Urinary bladder (tissue), 3 donors: ENCODE measurements at regions not wholly inside any gene's neighbourhood (a gene's known extent, or its start where the extent isn't known, plus 50 kb on each side); places are given as distances from the start of the nearest gene placed in this dataset.

ENCODE experiments used
- DNase-seq: peaks from one replicate; pipeline ENCODE4 v3.0.0-alpha.2; 2015; ENCODE audit errors: extremely low spot score
- H3K27ac ChIP-seq: one replicate; pipeline ENCODE4 v1.5.1; 2013; ENCODE audit warnings: low read depth, mild to moderate bottlenecking, moderate library complexity
- H3K36me3 ChIP-seq: one replicate; pipeline ENCODE4 v1.6.1; 2013; ENCODE audit warnings: mild to moderate bottlenecking, moderate library complexity; ENCODE audit not compliant: insufficient read depth
- H3K4me1 ChIP-seq: one replicate; pipeline ENCODE4 v1.6.1; 2013; ENCODE audit warnings: mild to moderate bottlenecking, moderate library complexity; ENCODE audit not compliant: insufficient read depth
- H3K4me3 ChIP-seq: one replicate; pipeline ENCODE4 v1.5.1; 2013; ENCODE audit warnings: low read depth, low read length
- WGBS: extraction: QIAGEN DNeasy Blood & Tissue Kit; methylation state at CpG from one replicate; pipeline ENCODE4 v1.1.7; 2013; 5-methylcytosine and 5-hydroxymethylcytosine counted together
- donor health status: healthy with polysubstance abuse.
- donor health status: healthy.

DNA sequence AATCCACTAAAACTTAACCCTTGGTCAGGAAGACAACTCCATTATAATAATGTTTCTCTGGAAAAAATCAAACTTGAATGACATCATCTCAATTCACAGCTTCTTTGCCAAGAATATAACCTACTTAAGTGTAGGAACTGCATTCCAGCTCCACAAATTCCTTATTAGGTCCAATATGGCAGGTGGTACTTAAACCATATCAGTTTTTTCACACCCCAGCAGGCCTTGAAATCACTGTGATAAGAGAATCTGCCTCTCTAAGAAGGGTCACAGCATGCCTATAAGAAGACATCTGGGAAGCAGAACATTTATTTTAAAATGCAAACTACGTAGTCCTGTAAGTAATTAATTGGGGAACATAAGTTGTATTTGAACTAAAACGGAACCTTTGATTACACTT, 687.8 kb downstream of the DIAPH3 start:
- Histone ChIP-seq H3K4me3 (no peak overlapping the region), H3K27ac (no peak overlapping the region), H3K4me1 (no peaks in the 10 kb centered on the region), H3K36me3 (no peaks in the 10 kb centered on the region)
- no peak for DNase-seq
- 71% methylated on average over 2 of the region's 2 CpGs for WGBS

DNA sequence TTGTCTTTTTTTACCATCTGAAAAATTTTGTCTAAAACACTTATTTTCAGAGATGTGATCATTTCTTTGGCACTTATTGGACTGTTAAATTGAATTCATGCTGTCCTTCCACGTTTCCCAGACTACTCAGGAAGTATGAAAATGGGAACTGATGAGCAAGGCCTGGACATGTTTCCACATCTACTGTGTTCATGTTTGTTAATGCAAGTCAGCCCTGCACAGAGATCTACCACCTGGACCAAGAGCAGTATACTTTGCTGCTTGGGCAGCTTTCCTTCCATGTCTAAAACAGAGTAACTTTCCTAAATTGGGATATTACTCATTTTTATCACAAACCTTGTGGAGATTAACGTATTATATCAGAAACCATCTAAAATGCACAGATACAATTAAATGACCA, 687.4 kb downstream of the DIAPH3 start:
- H3K4me1 ChIP-seq, result no peaks in the 10 kb centered on the region
- 54% methylated on average over 2 of the region's 2 CpGs for WGBS
- H3K4me3 ChIP-seq, result no peak overlapping the region
- no peaks in the 10 kb centered on the region for H3K36me3 ChIP-seq
- DNase-seq, result no peak
- no peak overlapping the region for H3K27ac ChIP-seq

DNA sequence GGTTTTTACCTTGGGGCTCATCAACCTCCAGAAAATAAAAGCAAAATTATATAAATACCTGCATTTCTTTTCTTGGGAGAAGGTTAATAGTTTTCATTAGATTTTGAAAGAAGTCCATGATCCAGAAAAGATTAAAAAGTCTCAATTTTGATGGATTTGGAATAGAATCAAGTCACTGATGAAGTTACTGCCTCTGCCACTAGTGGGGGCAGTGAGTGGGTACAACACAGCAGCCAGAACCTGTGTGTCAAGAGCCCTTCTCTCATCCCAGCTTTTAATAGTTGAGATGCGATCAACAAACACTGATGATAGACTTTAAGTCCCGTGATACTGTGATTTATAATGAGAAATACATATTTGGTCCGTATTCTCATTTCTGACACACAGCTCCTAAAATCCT, 686.7 kb downstream of the DIAPH3 start:
- WGBS, result 94% methylated on average over 3 of the region's 3 CpGs
- H3K4me1 ChIP-seq, result no peaks in the 10 kb centered on the region
- no peak overlapping the region for H3K27ac ChIP-seq
- no peak for DNase-seq
- H3K4me3 ChIP-seq, result no peak overlapping the region
- no peaks in the 10 kb centered on the region for H3K36me3 ChIP-seq

DNA sequence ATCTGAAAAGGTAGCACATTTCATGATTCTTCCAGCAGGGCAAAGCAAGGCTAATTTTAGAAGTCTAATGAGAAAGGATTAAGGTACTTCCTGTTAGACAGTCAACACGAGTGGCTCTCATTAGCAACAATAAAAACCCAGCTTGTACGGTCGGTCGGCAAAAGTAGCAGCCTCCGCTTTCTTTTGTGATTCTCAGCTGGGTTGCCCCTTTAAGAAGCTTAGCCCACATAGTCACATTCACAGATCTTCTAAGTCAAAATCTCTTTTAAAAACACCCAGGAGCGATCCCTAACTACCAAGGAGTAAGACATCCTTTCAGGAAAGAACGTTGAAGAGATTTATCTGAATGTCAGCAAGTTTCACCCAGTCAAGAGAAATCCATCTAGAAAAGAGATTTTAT, 684.8 kb downstream of the DIAPH3 start:
- Histone ChIP-seq H3K4me3 (no peak overlapping the region), H3K27ac (no peak overlapping the region), H3K36me3 (no peaks in the 10 kb centered on the region), H3K4me1 (no peaks in the 10 kb centered on the region)
- WGBS, result 77% methylated on average over 7 of the region's 7 CpGs
- no peak for DNase-seq

DNA sequence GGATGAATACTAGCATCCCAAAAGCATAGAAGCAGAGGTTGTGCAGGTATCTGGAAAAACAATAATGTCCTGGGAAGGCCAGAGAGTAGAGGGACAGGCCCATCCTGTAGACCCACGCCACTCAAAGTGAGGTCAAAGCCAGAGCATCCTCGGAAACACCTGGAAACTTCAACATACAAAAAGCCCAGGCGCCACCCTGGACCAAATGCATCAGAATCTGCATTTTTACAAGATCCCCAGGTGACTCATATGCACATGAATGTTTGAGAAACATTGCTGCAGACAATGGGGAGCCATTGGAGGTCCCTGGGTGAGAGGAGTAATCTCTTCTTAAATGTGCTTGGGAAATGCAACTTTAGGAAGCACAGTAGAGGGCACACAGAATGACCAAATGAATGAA, 684.1 kb downstream of the DIAPH3 start:
- H3K36me3 ChIP-seq, result no peaks in the 10 kb centered on the region
- 93% methylated on average over 3 of the region's 3 CpGs for WGBS
- H3K4me3 ChIP-seq, result no peak overlapping the region
- no peak for DNase-seq
- H3K27ac ChIP-seq, result no peak overlapping the region
- H3K4me1 ChIP-seq, result no peaks in the 10 kb centered on the region

DNA sequence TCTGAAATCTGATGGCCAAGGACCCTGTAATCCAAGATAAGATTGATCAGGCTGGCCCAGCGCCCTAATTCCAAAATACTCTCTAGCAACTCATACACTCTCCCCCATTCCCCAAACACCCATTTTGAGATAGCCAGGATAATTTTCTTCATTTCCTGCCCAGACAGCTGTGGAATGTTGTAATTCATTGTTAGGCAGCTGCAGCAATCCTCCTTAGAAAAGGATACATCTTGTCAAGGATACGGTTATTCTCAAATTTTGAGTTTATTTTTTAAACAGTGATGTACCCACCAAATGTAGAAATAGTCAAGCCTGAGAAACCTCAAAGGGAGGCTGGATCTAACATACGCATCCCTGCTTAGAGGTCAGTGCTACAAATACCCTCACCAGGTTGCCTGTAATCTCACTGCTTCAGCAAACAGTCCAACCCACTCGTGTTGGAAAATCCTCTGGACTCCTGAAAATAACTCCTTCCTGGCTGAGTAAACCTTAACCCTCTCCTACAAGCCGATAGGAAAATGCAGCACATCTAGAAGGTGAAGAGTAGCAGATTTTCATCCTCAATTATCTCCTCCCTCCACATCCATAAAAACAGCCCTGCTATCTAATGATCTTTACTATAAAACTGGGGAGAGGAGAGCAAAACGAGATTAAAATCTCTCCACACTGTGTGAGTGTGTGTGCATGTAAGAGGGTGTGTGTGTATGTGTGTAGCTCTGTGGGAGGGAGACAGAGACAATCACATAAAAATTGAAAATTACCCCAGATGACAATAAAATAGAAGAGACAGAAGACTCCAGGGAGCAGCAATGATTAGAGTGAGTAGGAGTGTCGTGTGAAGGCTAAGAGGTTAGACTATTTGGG, 683.1 kb downstream of the DIAPH3 start:
- 40% methylated on average over 7 of the region's 7 CpGs for WGBS

DNA sequence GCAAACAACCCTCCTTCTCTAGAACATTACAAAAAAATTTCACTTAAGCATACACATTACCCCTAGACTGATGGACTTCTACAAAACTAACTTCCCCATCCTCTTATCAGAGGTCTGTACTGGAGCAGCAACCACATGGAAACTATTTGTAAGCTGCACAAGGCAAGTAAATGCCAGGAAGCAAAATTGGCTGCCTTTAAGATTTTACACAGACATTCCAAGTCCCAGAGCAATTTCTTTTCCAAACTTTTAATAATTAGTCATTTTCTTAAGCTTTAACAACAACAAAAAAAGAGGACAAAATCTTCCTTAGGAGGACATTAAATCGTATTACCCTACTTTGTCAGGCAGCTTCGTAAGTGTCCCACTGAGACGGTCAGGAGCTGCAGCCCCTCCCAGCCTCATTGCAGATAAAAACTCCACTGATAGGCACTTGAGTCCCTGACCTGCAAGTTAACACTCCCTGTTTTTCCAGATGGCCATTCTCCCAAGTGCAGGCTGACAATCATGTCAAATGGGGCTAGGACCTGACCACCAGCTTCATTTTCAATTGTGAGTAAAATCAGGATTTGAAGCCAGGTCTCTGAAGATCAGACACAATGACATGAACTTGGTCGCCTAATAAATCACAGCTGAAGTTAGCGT, 680.1 kb downstream of the DIAPH3 start:
- no peak for DNase-seq
- no peak overlapping the region for H3K27ac ChIP-seq
- no peak overlapping the region for H3K4me3 ChIP-seq
- WGBS, result 21% methylated on average over 5 of the region's 5 CpGs
- H3K4me1 ChIP-seq, result no peaks in the 10 kb centered on the region
- H3K36me3 ChIP-seq, result no peaks in the 10 kb centered on the region

More for the DNA sequence above, 683.1 kb downstream of the DIAPH3 start:
- Histone ChIP-seq H3K4me1 (no peaks in the 10 kb centered on the region), H3K27ac (no peak overlapping the region), H3K36me3 (no peaks in the 10 kb centered on the region), H3K4me3 (no peak overlapping the region)
- DNase-seq, result no peak

DNA sequence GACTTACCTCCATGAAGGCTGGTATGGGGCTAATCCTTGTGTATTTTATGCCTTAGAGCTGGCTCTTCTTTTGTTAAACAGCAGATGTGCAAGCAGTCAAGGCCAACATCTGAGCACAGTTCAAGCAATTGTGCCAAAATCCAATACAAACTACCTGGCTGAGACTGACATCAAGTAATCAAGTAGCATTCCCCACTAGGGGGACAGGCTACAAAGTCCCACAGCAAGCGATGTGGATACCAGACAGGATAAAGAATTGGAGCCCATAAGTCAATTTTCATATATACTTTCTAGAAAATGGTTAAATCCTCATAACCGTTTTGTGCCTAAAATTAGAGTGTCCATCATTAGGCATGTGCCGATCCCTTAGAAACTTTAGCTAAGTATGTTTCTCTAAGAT, 675.8 kb downstream of the DIAPH3 start:
- no peaks in the 10 kb centered on the region for H3K4me1 ChIP-seq
- DNase-seq, result no peak
- 51% methylated on average over 3 of the region's 3 CpGs for WGBS
- no peak overlapping the region for H3K4me3 ChIP-seq
- no peaks in the 10 kb centered on the region for H3K36me3 ChIP-seq
- no peak overlapping the region for H3K27ac ChIP-seq

DNA sequence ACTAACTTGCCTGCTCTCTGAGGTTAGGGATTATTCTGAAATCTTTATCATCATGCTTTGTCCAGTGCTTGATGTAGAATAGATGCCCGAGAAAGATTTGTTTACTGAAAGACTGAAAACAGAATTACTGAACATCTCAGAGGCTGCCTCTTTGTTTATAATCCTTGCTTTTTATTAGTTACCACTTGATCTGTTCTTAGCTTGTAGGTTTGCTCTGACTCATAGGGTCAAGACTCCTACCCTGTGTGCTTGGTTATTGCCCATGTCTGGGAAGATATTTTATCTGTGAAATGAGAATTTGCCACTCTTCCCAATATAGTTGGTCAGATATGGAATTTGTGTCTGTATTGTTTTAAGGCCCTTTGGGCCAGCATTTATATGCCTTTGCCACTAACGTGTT, 675.3 kb downstream of the DIAPH3 start:
- 37% methylated on average over 2 of the region's 2 CpGs for WGBS
- Histone ChIP-seq H3K4me1 (no peaks in the 10 kb centered on the region), H3K27ac (no peak overlapping the region), H3K4me3 (no peak overlapping the region), H3K36me3 (no peaks in the 10 kb centered on the region)
- no peak for DNase-seq

DNA sequence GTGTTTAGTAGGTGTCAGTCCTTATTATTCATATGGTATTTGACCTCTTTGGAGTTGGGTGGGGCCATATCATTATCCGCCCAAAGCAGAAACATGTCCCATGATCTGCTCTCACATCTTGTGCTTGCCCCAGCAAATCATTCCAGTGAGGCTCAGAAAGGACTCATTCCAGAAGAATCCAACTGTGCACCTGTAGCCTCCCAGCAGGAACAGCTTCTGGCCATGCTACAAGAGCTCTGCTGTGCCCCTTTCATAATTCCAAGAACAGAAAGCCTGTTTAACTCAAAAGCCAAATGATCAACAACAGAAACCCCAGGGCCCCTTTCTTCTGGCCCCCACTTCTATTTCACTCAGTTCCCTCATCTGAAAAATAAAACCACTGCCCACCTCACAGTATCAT, 673.1 kb downstream of the DIAPH3 start:
- Histone ChIP-seq H3K4me3 (no peak overlapping the region), H3K4me1 (no peaks in the 10 kb centered on the region), H3K27ac (no peak overlapping the region), H3K36me3 (no peaks in the 10 kb centered on the region)
- WGBS, result 80% methylated on average over 1 of the region's 1 CpG
- DNase-seq, result no peak

DNA sequence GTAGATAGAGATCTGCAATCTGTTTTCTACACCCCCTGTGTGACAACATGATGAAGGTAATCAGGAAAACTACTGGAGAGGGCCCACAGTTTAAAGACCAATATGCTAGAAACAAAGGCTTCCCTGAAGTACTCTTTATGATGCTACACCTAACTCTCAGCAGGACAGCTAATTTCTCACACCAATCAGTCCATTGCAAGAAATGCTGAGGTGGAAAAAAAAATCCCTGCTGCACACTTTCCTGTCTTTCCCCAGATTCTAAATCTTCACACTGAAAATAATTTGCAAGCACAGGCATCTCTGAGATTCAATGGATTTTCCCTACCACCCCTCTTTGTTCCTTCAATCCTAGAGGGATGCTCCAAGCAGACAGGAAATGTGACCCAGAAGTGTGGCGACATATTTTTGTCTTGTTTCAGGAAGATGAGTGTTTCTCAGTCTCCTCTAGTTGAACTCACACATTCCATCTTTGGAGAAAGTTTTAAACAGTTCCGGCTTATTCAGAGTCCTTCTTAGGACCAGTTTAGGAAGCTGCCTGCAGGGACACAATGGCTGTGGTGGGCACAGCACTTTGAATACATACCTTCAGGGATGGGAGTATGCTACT, 671.6 kb downstream of the DIAPH3 start:
- Histone ChIP-seq H3K4me3 (no peak overlapping the region), H3K36me3 (no peaks in the 10 kb centered on the region), H3K27ac (no peak overlapping the region), H3K4me1 (no peaks in the 10 kb centered on the region)
- WGBS, result 65% methylated on average over 2 of the region's 2 CpGs
- no peak for DNase-seq

DNA sequence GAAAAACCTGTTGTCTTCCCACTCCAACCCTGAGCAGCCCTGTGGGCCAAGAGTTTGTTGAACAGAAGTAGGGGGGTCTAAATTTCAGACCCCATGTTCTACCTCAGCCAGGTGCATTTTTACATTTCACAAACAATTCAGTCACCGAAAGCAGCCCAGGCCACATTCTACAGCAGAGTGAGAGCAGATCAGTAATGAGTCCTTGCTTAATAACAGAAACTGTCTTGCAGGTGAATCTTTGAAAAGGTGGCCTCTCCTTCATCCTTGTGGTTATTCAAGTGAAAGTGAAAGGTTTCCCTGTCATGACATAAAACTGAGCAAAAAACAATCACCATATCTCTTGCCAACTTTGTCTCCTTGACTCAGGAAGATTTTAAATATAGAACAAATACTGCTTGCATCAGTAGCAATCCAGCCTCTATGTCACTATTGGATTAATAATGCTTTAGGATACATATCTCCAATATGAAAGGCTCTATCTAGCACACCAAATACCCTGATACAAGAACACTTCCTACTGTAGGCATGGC, 670.2 kb downstream of the DIAPH3 start:
- Histone ChIP-seq H3K27ac (no peak overlapping the region), H3K4me3 (no peak overlapping the region), H3K4me1 (no peaks in the 10 kb centered on the region), H3K36me3 (no peaks in the 10 kb centered on the region)
- no peak for DNase-seq
- WGBS, result 97% methylated on average over 1 of the region's 1 CpG

DNA sequence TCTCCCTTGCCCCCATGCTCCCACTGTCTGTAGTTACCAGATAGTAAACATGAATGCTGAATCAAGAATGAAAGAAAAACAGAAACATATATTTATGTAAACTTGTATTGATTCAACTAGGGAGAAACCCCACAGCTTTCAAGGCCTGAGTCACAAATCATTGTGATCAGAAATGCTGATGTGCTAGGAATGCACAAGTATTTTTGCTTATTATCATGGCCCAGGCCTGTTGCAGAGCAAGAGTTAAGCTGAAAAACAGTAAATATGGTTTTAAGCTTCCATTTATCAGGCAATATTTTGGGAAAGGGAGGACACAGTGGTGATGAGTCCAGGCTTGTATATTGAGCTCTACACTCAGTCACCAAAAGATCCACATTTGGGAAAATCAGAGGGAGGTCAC, 669.6 kb downstream of the DIAPH3 start:
- Histone ChIP-seq H3K36me3 (no peaks in the 10 kb centered on the region), H3K4me3 (no peak overlapping the region), H3K4me1 (no peaks in the 10 kb centered on the region), H3K27ac (no peak overlapping the region)
- no peak for DNase-seq

DNA sequence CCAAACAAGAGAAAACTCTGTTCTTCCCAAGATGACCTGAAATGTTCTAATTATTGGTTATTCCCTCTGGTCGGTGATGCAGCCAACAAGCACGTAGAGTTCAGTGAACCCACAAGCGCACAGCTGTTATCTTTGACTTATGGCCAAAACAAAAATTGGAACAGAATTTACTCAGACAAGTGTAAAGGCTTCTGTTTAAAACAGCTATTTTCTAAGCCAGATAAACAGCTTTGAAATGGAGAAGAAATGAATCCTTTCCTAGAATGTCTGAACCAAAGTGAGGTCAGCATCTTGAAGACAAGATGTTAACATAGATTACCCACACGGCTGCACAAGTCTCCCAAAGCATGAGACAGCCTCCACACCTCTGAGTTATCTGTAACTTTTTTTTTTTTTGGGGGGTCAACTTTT, 669.2 kb downstream of the DIAPH3 start:
- Histone ChIP-seq H3K27ac (no peak overlapping the region), H3K36me3 (no peaks in the 10 kb centered on the region), H3K4me1 (no peaks in the 10 kb centered on the region), H3K4me3 (no peak overlapping the region)
- WGBS, result 14% methylated on average over 4 of the region's 4 CpGs
- DNase-seq, result peak; percentile 28
